Astrocyte (in vitro differentiated cells and primary cell): ENCODE measurements at regions not wholly inside any gene's neighbourhood (a gene's known extent, or its start where the extent isn't known, plus 50 kb on each side); places are given as distances from the start of the nearest gene placed in this dataset.

Experiments used
- DNase-seq: peaks from one replicate; pipeline ENCODE4 v3.0.0-alpha.2; 2010; ENCODE audit warnings: low read depth
- FAIRE-seq: peaks from 2 replicates; lab custom pipeline; 2011; peaks lifted over from hg19 to GRCh38; lab: Jason Lieb, UNC
- H2AFZ ChIP-seq: 2 replicates; pipeline ENCODE4 v1.6.0; 2012; ENCODE audit warnings: low read depth, low read length, inconsistent platforms
- H3K27ac ChIP-seq: 2 replicates; pipeline ENCODE4 v1.5.1; 2011; ENCODE audit warnings: low read depth, low read length, inconsistent platforms
- H3K27me3 ChIP-seq: 2 replicates; pipeline ENCODE4 v1.6.0; 2011; ENCODE audit warnings: low read length, inconsistent platforms; ENCODE audit not compliant: insufficient read depth
- H3K36me3 ChIP-seq: 2 replicates; pipeline ENCODE4 v1.5.1; 2011; ENCODE audit warnings: low read length, inconsistent platforms; ENCODE audit not compliant: insufficient read depth
- H3K4me1 ChIP-seq: 2 replicates; pipeline ENCODE4 v1.5.1; 2011; ENCODE audit warnings: low read length, inconsistent platforms; ENCODE audit not compliant: insufficient read depth
- H3K4me2 ChIP-seq: 2 replicates; pipeline ENCODE4 v1.6.0; 2012; ENCODE audit warnings: low read length, inconsistent platforms
- H3K4me3 ChIP-seq: 2 replicates; pipeline ENCODE4 v1.5.1; 2011; ENCODE audit warnings: low read depth, mild to moderate bottlenecking, low read length, inconsistent platforms; ENCODE audit not compliant: insufficient read depth
- H3K79me2 ChIP-seq: 2 replicates; pipeline ENCODE4 v1.6.0; 2012; ENCODE audit warnings: mild to moderate bottlenecking, low read length, inconsistent platforms; ENCODE audit not compliant: insufficient read depth
- H3K9ac ChIP-seq: 2 replicates; pipeline ENCODE4 v1.6.0; 2012; ENCODE audit warnings: mild to moderate bottlenecking, low read length, inconsistent platforms
- H3K9me3 ChIP-seq: 2 replicates; pipeline ENCODE4 v1.5.1; 2012; ENCODE audit warnings: low read depth, mild to moderate bottlenecking, low read length, inconsistent platforms; ENCODE audit not compliant: insufficient read depth
- H4K20me1 ChIP-seq: 2 replicates; pipeline ENCODE4 v1.6.0; 2012; ENCODE audit warnings: low read length, inconsistent platforms; ENCODE audit not compliant: insufficient read depth
- H3K27ac Mint-ChIP-seq: one replicate; pipeline ENCODE4 v1.8.0; 2021; ENCODE audit warnings: mild to moderate bottlenecking, mixed read lengths; ENCODE audit not compliant: unreplicated experiment
- H3K27me3 Mint-ChIP-seq: one replicate; pipeline ENCODE4 v1.8.0; 2021; ENCODE audit warnings: low read depth, mixed read lengths; ENCODE audit not compliant: unreplicated experiment
- H3K36me3 Mint-ChIP-seq: one replicate; pipeline ENCODE4 v1.8.0; 2021; ENCODE audit warnings: low read depth, mixed read lengths; ENCODE audit not compliant: unreplicated experiment
- H3K4me1 Mint-ChIP-seq: one replicate; pipeline ENCODE4 v1.8.0; 2021; ENCODE audit warnings: low read depth, mixed read lengths; ENCODE audit not compliant: unreplicated experiment
- H3K4me3 Mint-ChIP-seq: one replicate; pipeline ENCODE4 v1.8.0; 2021; ENCODE audit warnings: mild to moderate bottlenecking, moderate library complexity, mixed read lengths; ENCODE audit not compliant: unreplicated experiment
- H3K9me3 Mint-ChIP-seq: one replicate; pipeline ENCODE4 v1.8.0; 2021; ENCODE audit warnings: mild to moderate bottlenecking, mixed read lengths; ENCODE audit not compliant: unreplicated experiment
- CTCF ChIP-seq: IDR thresholded peaks from 2 replicates; pipeline ENCODE4 v1.5.1; 2011; ENCODE audit warnings: low read depth, mild to moderate bottlenecking, inconsistent platforms, low read length, moderate library complexity; ENCODE audit not compliant: insufficient read depth
- EZH2 ChIP-seq: IDR thresholded peaks from 2 replicates; pipeline ENCODE4 v1.6.1; 2012; ENCODE audit warnings: mild to moderate bottlenecking, low read length, inconsistent platforms; ENCODE audit not compliant: insufficient read depth

GRCh38 chr3:159732172-159733111, 256.2 kb upstream of the IL12A start:
- H3K4me1 Mint-ChIP-seq: peaks cover 22% of the 10 kb centered on the region
- H3K4me3 Mint-ChIP-seq: peak overlapping the region; percentile 84
- peak; percentile 96 for FAIRE-seq

GRCh38 chr3:159733194-159733860, 255.3 kb upstream of the IL12A start:
- Mint-ChIP-seq H3K9me3 (no peaks in the 10 kb centered on the region), H3K36me3 (peaks cover 8% of the 10 kb centered on the region), H3K27me3 (no peaks in the 10 kb centered on the region), H3K4me1 (peaks cover 22% of the 10 kb centered on the region), H3K27ac (peak overlapping the region; percentile 84), H3K4me3 (peak overlapping the region; percentile 84)
- Histone ChIP-seq H3K9ac (peak overlapping the region; percentile 40), H3K4me2 (peak overlapping the region; percentile 84), H3K4me3 (peak overlapping the region; percentile 51), H3K9me3 (no peaks in the 10 kb centered on the region), H2AFZ (no peak overlapping the region), H3K27ac (peak overlapping the region; percentile 79), H4K20me1 (no peaks in the 10 kb centered on the region), H3K79me2 (no peaks in the 10 kb centered on the region), H3K27me3 (no peaks in the 10 kb centered on the region), H3K4me1 (peaks cover 22% of the 10 kb centered on the region), H3K36me3 (no peaks in the 10 kb centered on the region)
- peak; percentile 94 for DNase-seq
- peak; percentile 97 for FAIRE-seq
- no peak for TF ChIP-seq EZH2
- TF ChIP-seq CTCF: no peak

More at GRCh38 chr3:159732172-159733111, 256.2 kb upstream of the IL12A start:
- Histone ChIP-seq H3K27me3 (no peaks in the 10 kb centered on the region), H4K20me1 (no peaks in the 10 kb centered on the region), H3K36me3 (no peaks in the 10 kb centered on the region), H3K9ac (peak overlapping the region; percentile 57), H2AFZ (peak overlapping the region; percentile 24), H3K79me2 (no peaks in the 10 kb centered on the region), H3K4me3 (peak overlapping the region; percentile 51), H3K9me3 (no peaks in the 10 kb centered on the region), H3K27ac (peak overlapping the region; percentile 79), H3K4me1 (peaks cover 22% of the 10 kb centered on the region), H3K4me2 (peak overlapping the region; percentile 84)
- peak; percentile 87 for DNase-seq
- TF ChIP-seq CTCF (no peak), EZH2 (no peak)
- Mint-ChIP-seq H3K9me3 (no peaks in the 10 kb centered on the region), H3K27ac (peak overlapping the region; percentile 50), H3K36me3 (peaks cover 5% of the 10 kb centered on the region), H3K27me3 (no peaks in the 10 kb centered on the region)
